Ishikawa (cell line): ENCODE measurements at regions not wholly inside any gene's neighbourhood (a gene's known extent, or its start where the extent isn't known, plus 50 kb on each side); places are given as distances from the start of the nearest gene placed in this dataset.

ENCODE experiments used
- CREB1 ChIP-seq: IDR thresholded peaks from 2 replicates; pipeline ENCODE4 v1.6.1; 2012; ENCODE audit warnings: low read depth
- EGR1 ChIP-seq: IDR thresholded peaks from 2 replicates; pipeline ENCODE4 v1.6.1; 2012
- EP300 ChIP-seq: IDR thresholded peaks from 2 replicates; pipeline ENCODE4 v1.6.1; 2012; ENCODE audit warnings: borderline replicate concordance
- RAD21 ChIP-seq: IDR thresholded peaks from 2 replicates; pipeline ENCODE4 v1.6.1; 2012; ENCODE audit warnings: low read depth
- REST ChIP-seq: IDR thresholded peaks from 2 replicates; pipeline ENCODE4 v1.6.1; 2012; ENCODE audit warnings: low read depth, mild to moderate bottlenecking
- TCF12 ChIP-seq: IDR thresholded peaks from 2 replicates; pipeline ENCODE4 v1.6.1; 2012; ENCODE audit warnings: low read depth

GRCh38 chr2:123785332-123785731, 239.8 kb upstream of the CNTNAP5 start:
- TF ChIP-seq RAD21 (no peak), CREB1 (no peak), TCF12 (no peak), EP300 (no peak), EGR1 (no peak), REST (no peak)
